HCT116 (cell line): ENCODE measurements at regions not wholly inside any gene's neighbourhood (a gene's known extent, or its start where the extent isn't known, plus 50 kb on each side); places are given as distances from the start of the nearest gene placed in this dataset.
"Not testable (repeated sequence)": the region's sequence is repeated elsewhere in the genome, so short reads cannot be mapped to it uniquely, and the experiment has no call there.

Experiments used
- ATAC-seq: fragments of 200-7000 bp; cut with Tn5 transposase; 2 replicates; pipeline ENCODE4 v1.9.1; 2020; ENCODE audit warnings: mild to moderate bottlenecking, moderate library complexity
- BruUV-seq: library from RNA; stranded (reverse); fragments of 400-500 nt; replicated peaks from 2 replicates; lab custom pipeline; 2021; lab: Mats Ljungman, UMichigan
- CTCF ChIA-PET: fragments of 300-600 bp; sonication (Branson Sonifier 250); formaldehyde crosslinking; loops from one replicate; lab custom pipeline; 2021; ENCODE audit warnings: antibody characterized with exemption; lab: Charles Lee
- POLR2A ChIA-PET: fragments of 300-600, 350-600 bp; sonication (Branson Sonifier 250); formaldehyde crosslinking; loops from one replicate; lab custom pipeline; 2021; ENCODE audit warnings: antibody characterized with exemption; lab: Charles Lee
- RAD21 ChIA-PET, 2 experiments: fragments of 300-600 bp; sonication (Branson Sonifier 250); formaldehyde crosslinking; loops; one replicate each; lab custom pipeline; 2023; ENCODE audit warnings: low total read pairs in 2 of 2; ENCODE audit not compliant: uncharacterized antibody in 2 of 2, unreplicated experiment in 2 of 2, low non-redundant PET in 1 of 2; lab: Charles Lee
- DNase-seq: peaks from one replicate; pipeline ENCODE4 v3.0.0-alpha.2; 2010; ENCODE audit warnings: low read depth, low spot score
- H2AFZ ChIP-seq: fragments of 200-600 bp; shearing (Covaris generic), sonication (generic); 2 replicates; pipeline ENCODE4 v1.6.1; 2017; ENCODE audit warnings: low read depth, mixed run types, mixed read lengths, antibody characterized with exemption, low read length; ENCODE audit not compliant: poor library complexity, severe bottlenecking
- H3K27ac ChIP-seq: 2 replicates; pipeline ENCODE4 v1.5.1; 2012; ENCODE audit warnings: low read depth, low read length
- H3K27me3 ChIP-seq: fragments of 200-600 bp; sonication (generic); 2 replicates; pipeline ENCODE4 v1.6.1; 2016; ENCODE audit warnings: mixed run types, low read length, mixed read lengths; ENCODE audit not compliant: insufficient read depth
- H3K36me3 ChIP-seq, 2 experiments: fragments of 200-500 bp in 1 of 2; fragments of 200-600 bp in 1 of 2; sonication (Bioruptor generic) in 1 of 2; sonication (generic) in 1 of 2; 2 replicates each; pipeline versions ENCODE4 v1.5.1 to v1.6.1; 2014 to 2016; ENCODE audit warnings: low read length in 2 of 2, inconsistent platforms in 1 of 2, mixed read lengths in 1 of 2, mixed run types in 1 of 2; ENCODE audit not compliant: insufficient read depth in 2 of 2, control insufficient read depth in 1 of 2
- H3K4me1 ChIP-seq, 2 experiments: fragments of 200-600 bp in 1 of 2; sonication (generic) in 1 of 2; 2 replicates each; pipeline versions ENCODE4 v1.5.1 to v1.6.1; 2012 to 2017; ENCODE audit warnings: low read length in 2 of 2, inconsistent platforms in 1 of 2, mild to moderate bottlenecking in 1 of 2, mixed read lengths in 1 of 2, mixed run types in 1 of 2, moderate library complexity in 1 of 2; ENCODE audit not compliant: insufficient read depth in 2 of 2, control insufficient read depth in 1 of 2
- H3K4me2 ChIP-seq: fragments of 200-600 bp; sonication (generic); 2 replicates; pipeline ENCODE4 v1.6.1; 2017; ENCODE audit warnings: mixed run types, low read length, mixed read lengths
- H3K4me3 ChIP-seq, 2 experiments: fragments of 200-600 bp in 1 of 2; sonication (generic) in 1 of 2; replicated peaks in 1 of 2; 2 replicates each; pipeline ENCODE4 v1.5.1; 2011 to 2016; ENCODE audit warnings: low read length in 2 of 2, control low read depth in 1 of 2, low read depth in 1 of 2, mild to moderate bottlenecking in 1 of 2, mixed read lengths in 1 of 2, mixed run types in 1 of 2
- H3K79me2 ChIP-seq: fragments of 200-600 bp; sonication (generic); 2 replicates; pipeline ENCODE4 v1.6.1; 2017; ENCODE audit warnings: mild to moderate bottlenecking, mixed run types, low read length, moderate library complexity, mixed read lengths; ENCODE audit not compliant: insufficient read depth
- H3K9ac ChIP-seq: fragments of 200-600 bp; sonication (generic); 2 replicates; pipeline ENCODE4 v1.6.1; 2016; ENCODE audit warnings: low read length, mixed read lengths
- H3K9me2 ChIP-seq: fragments of 200-600 bp; sonication (generic), shearing (Covaris generic); 2 replicates; pipeline ENCODE4 v1.6.1; 2017; ENCODE audit warnings: mixed run types, mild to moderate bottlenecking, moderate library complexity; ENCODE audit not compliant: insufficient read depth
- H3K9me3 ChIP-seq, 2 experiments: fragments of 200-500 bp in 1 of 2; fragments of 200-600 bp in 1 of 2; sonication (Bioruptor generic) in 1 of 2; sonication (generic) in 1 of 2; 2 replicates each; pipeline ENCODE4 v1.6.1; 2014 to 2017; ENCODE audit warnings: low read length in 2 of 2, mixed read lengths in 2 of 2, inconsistent platforms in 1 of 2, low read depth in 1 of 2, mild to moderate bottlenecking in 1 of 2, mixed run types in 1 of 2, moderate library complexity in 1 of 2; ENCODE audit not compliant: control insufficient read depth in 1 of 2, insufficient read depth in 1 of 2
- H4K20me1 ChIP-seq: fragments of 200-600 bp; sonication (generic), shearing (Covaris generic); 2 replicates; pipeline ENCODE4 v1.6.1; 2017; ENCODE audit warnings: mixed run types, mild to moderate bottlenecking, moderate library complexity; ENCODE audit not compliant: insufficient read depth
- ELF1 ChIP-seq: IDR thresholded peaks from 2 replicates; pipeline ENCODE4 v1.6.1; 2012; ENCODE audit warnings: low read depth, borderline replicate concordance
- EZH2 ChIP-seq: fragments of 200-600 bp; sonication (generic); IDR thresholded peaks from 2 replicates; pipeline ENCODE4 v1.6.1; 2017; ENCODE audit warnings: antibody characterized with exemption, mixed run types
- EZH2phosphoT487 ChIP-seq: fragments of 200-600 bp; IDR thresholded peaks from 2 replicates; pipeline ENCODE4 v1.6.1; 2018; ENCODE audit warnings: antibody characterized with exemption, borderline replicate concordance
- JUND ChIP-seq: IDR thresholded peaks from 2 replicates; pipeline ENCODE4 v1.6.1; 2012
- MAX ChIP-seq: IDR thresholded peaks from 2 replicates; pipeline ENCODE4 v1.6.1; 2012
- POLR2AphosphoS5 ChIP-seq: IDR thresholded peaks from 2 replicates; pipeline ENCODE4 v1.6.1; 2011; ENCODE audit warnings: mild to moderate bottlenecking, low read depth, low read length, moderate library complexity
- RAD21 ChIP-seq: IDR thresholded peaks from 2 replicates; pipeline ENCODE4 v1.6.1; 2012; ENCODE audit warnings: low read depth, mild to moderate bottlenecking
- SIN3A ChIP-seq: IDR thresholded peaks from 2 replicates; pipeline ENCODE4 v1.6.1; 2012; ENCODE audit warnings: low read depth
- SP1 ChIP-seq: IDR thresholded peaks from 2 replicates; pipeline ENCODE4 v1.6.1; 2012; ENCODE audit warnings: low read depth
- SRF ChIP-seq: IDR thresholded peaks from 2 replicates; pipeline ENCODE4 v1.6.1; 2012; ENCODE audit warnings: low read depth
- TCF7L2 ChIP-seq: IDR thresholded peaks from 2 replicates; pipeline ENCODE4 v1.7.0; 2011; ENCODE audit warnings: borderline replicate concordance, inconsistent platforms; ENCODE audit not compliant: insufficient read depth, insufficient read length; ENCODE audit errors: extremely low read depth
- YY1 ChIP-seq: IDR thresholded peaks from 2 replicates; pipeline ENCODE4 v1.6.1; 2011; ENCODE audit warnings: low read length, low read depth, moderate library complexity, mild to moderate bottlenecking; ENCODE audit not compliant: insufficient replicate concordance; ENCODE audit errors: extremely low read depth
- ZBTB33 ChIP-seq: IDR thresholded peaks from 2 replicates; pipeline ENCODE4 v1.6.1; 2011; ENCODE audit warnings: mild to moderate bottlenecking, low read length, moderate library complexity; ENCODE audit not compliant: insufficient replicate concordance; ENCODE audit errors: extremely low read depth
- ZFX ChIP-seq: fragments of 450-650 bp; IDR thresholded peaks from 2 replicates; pipeline ENCODE4 v1.6.1; 2017
- intact Hi-C: fragments of 100-400 bp; cut with micrococcal nuclease; formaldehyde crosslinking; loops from 2 replicates; pipeline ENCODE4 v1.10.0; 2022
- TF ChIP-seq, protein P1 (sequence below): IDR thresholded peaks from 2 replicates; pipeline ENCODE4 v1.6.1; 2012; ENCODE audit warnings: low read depth

DNA sequence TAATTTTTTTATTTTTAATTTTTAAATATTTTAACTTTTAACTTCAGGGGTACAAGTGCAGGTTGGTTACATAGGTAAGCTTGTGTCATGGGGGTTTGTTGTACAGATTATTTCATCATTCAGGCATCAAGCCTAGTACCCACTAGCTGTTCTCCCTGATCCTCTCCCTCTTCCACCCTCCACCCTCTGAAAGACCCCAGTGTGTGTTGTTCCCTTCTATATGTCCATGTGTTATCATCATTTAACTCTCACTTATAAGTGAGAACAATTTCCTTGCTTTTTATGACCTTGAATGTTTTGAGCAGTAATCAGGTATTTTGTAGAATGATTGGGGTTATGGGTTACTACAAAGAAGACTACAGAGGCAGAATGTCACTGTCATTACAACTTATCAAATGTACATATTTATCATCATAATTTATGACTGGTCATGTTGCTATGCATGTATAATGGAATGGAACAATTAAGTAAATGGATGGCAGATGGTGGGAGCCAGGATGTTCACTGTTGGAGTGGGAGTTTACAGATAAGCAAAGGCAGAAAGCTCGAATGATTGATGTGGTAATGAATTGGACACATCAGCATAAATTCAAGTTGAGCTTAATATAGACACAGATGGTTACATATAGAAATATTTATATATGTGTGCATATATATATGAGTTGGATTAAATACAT lies 563.8 kb upstream of the ROBO1 start:
- TF ChIP-seq SRF (no peak), SP1 (no peak), EZH2phosphoT487 (no peak), YY1 (no peak), JUND (no peak), SIN3A (no peak), ZBTB33 (no peak), RAD21 (no peak), EZH2 (no peak), TCF7L2 (no peak), ELF1 (no peak), POLR2AphosphoS5 (no peak), MAX (no peak), ZFX (no peak)
- TF ChIP-seq, protein P1, sequence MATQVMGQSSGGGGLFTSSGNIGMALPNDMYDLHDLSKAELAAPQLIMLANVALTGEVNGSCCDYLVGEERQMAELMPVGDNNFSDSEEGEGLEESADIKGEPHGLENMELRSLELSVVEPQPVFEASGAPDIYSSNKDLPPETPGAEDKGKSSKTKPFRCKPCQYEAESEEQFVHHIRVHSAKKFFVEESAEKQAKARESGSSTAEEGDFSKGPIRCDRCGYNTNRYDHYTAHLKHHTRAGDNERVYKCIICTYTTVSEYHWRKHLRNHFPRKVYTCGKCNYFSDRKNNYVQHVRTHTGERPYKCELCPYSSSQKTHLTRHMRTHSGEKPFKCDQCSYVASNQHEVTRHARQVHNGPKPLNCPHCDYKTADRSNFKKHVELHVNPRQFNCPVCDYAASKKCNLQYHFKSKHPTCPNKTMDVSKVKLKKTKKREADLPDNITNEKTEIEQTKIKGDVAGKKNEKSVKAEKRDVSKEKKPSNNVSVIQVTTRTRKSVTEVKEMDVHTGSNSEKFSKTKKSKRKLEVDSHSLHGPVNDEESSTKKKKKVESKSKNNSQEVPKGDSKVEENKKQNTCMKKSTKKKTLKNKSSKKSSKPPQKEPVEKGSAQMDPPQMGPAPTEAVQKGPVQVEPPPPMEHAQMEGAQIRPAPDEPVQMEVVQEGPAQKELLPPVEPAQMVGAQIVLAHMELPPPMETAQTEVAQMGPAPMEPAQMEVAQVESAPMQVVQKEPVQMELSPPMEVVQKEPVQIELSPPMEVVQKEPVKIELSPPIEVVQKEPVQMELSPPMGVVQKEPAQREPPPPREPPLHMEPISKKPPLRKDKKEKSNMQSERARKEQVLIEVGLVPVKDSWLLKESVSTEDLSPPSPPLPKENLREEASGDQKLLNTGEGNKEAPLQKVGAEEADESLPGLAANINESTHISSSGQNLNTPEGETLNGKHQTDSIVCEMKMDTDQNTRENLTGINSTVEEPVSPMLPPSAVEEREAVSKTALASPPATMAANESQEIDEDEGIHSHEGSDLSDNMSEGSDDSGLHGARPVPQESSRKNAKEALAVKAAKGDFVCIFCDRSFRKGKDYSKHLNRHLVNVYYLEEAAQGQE = no peak
- no peak overlapping the region for H3K27ac ChIP-seq
- intact Hi-C loops = no loop called here
- H3K9me2 ChIP-seq = no peaks in the 10 kb centered on the region
- CTCF ChIA-PET = no interaction called here
- no peaks in the 10 kb centered on the region; the same call in 1 of the 2 replicates for H4K20me1 ChIP-seq
- POLR2A ChIA-PET = no interaction called here
- no peaks in the 10 kb centered on the region for H3K36me3 ChIP-seq
- no peak overlapping the region for H3K9ac ChIP-seq
- RAD21 ChIA-PET = no interaction called here
- DNase-seq (no peak), ATAC-seq (no peak)
- no peak overlapping the region for H3K4me3 ChIP-seq
- H3K4me2 ChIP-seq = no peak overlapping the region
- H2AFZ ChIP-seq = no peak overlapping the region
- peaks cover 16 to 17% of the 10 kb centered on the region in 2 experiments; a peak in 3 of 4 replicates for H3K9me3 ChIP-seq
- no TSS peak for BruUV-seq
- no peaks in the 10 kb centered on the region for H3K27me3 ChIP-seq
- no peaks in the 10 kb centered on the region for H3K4me1 ChIP-seq
- H3K79me2 ChIP-seq = no peaks in the 10 kb centered on the region

DNA sequence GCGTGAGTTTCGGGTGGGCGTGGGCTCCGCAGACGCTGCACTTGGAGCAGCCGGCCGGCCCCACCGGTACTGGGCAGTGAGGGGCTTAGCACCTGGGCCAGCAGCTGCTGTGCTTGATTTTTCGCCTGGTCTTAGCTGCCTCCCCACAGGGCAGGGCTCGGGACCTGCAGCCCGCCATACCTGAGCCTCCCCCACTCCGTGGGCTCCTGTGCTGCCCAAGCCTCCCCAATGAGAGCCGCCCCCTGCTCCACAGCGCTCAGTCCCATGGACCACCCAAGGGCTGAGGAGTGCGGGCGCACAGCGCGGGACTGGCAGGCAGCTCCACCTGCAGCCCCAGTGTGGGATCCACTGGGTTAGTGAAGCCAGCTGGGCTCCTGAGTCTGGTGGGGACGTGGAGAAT lies 546.7 kb upstream of the ROBO1 start:
- BruUV-seq, H3K79me2 ChIP-seq, H3K27ac ChIP-seq, H3K36me3 ChIP-seq, DNase-seq, H3K4me3 ChIP-seq, H2AFZ ChIP-seq, H3K9ac ChIP-seq, H3K4me1 ChIP-seq, CTCF ChIA-PET, H3K9me2 ChIP-seq, H3K4me2 ChIP-seq, H3K27me3 ChIP-seq, intact Hi-C loops, POLR2A ChIA-PET, ATAC-seq, RAD21 ChIA-PET, H4K20me1 ChIP-seq: not testable (repeated sequence)
- H3K9me3 ChIP-seq = peaks cover 8 to 13% of the 10 kb centered on the region in 2 experiments; a peak in 2 of 4 replicates
